H9 (cell line): ENCODE measurements at regions not wholly inside any gene's neighbourhood (a gene's known extent, or its start where the extent isn't known, plus 50 kb on each side); places are given as distances from the start of the nearest gene placed in this dataset.

ENCODE experiments used
- DNase-seq: peaks from one replicate; pipeline ENCODE4 v3.0.0-alpha.2; 2017
- H2AFZ ChIP-seq: one replicate; pipeline ENCODE4 v1.6.1; 2013; ENCODE audit warnings: mild to moderate bottlenecking, low read length, control low read depth, moderate library complexity
- H2AK5ac ChIP-seq: 2 replicates; pipeline ENCODE4 v1.6.1; 2013; ENCODE audit warnings: low read length, control low read depth, mixed read lengths; ENCODE audit not compliant: insufficient read length
- H2BK120ac ChIP-seq: one replicate; pipeline ENCODE4 v1.6.1; 2013; ENCODE audit warnings: low read depth, mild to moderate bottlenecking, low read length, control low read depth, inconsistent platforms; ENCODE audit not compliant: poor library complexity, severe bottlenecking
- H2BK12ac ChIP-seq: 2 replicates; pipeline ENCODE4 v1.6.1; 2013; ENCODE audit warnings: low read length, control low read depth, mixed read lengths, low read depth; ENCODE audit not compliant: insufficient read length
- H2BK15ac ChIP-seq: 2 replicates; pipeline ENCODE4 v1.6.1; 2013; ENCODE audit warnings: low read depth, low read length, control low read depth
- H2BK20ac ChIP-seq: one replicate; pipeline ENCODE4 v1.6.1; 2013; ENCODE audit warnings: low read depth, mild to moderate bottlenecking, low read length, control low read depth, inconsistent platforms; ENCODE audit not compliant: poor library complexity, severe bottlenecking
- H2BK5ac ChIP-seq: 2 replicates; pipeline ENCODE4 v1.6.1; 2013; ENCODE audit warnings: low read length, control low read depth, mixed read lengths; ENCODE audit not compliant: insufficient read length
- H3K14ac ChIP-seq: 2 replicates; pipeline ENCODE4 v1.6.1; 2013; ENCODE audit warnings: low read length, control low read depth; ENCODE audit not compliant: insufficient read depth
- H3K18ac ChIP-seq: 2 replicates; pipeline ENCODE4 v1.6.1; 2013; ENCODE audit warnings: low read depth, mild to moderate bottlenecking, mixed read lengths, low read length, control low read depth; ENCODE audit not compliant: insufficient read length
- H3K23ac ChIP-seq: 2 replicates; pipeline ENCODE4 v1.6.1; 2013; ENCODE audit warnings: low read length, control low read depth, mixed read lengths, low read depth; ENCODE audit not compliant: insufficient read length
- H3K23me2 ChIP-seq: 2 replicates; pipeline ENCODE4 v1.6.1; 2013; ENCODE audit warnings: low read depth, mild to moderate bottlenecking, mixed read lengths, low read length, control low read depth; ENCODE audit not compliant: insufficient read length, poor library complexity, severe bottlenecking
- H3K27ac ChIP-seq: 2 replicates; pipeline ENCODE4 v1.5.1; 2013; ENCODE audit warnings: low read length, control low read depth, mixed read lengths, low read depth; ENCODE audit not compliant: insufficient read length
- H3K27me3 ChIP-seq: 2 replicates; pipeline ENCODE4 v1.6.1; 2013; ENCODE audit warnings: low read length, control low read depth, inconsistent platforms; ENCODE audit not compliant: insufficient read depth
- H3K4ac ChIP-seq: 2 replicates; pipeline ENCODE4 v1.6.1; 2013; ENCODE audit warnings: low read depth, mild to moderate bottlenecking, control low read depth, inconsistent platforms, low read length, moderate library complexity
- H3K4me1 ChIP-seq: 2 replicates; pipeline ENCODE4 v1.6.1; 2013; ENCODE audit warnings: low read length, control low read depth, inconsistent platforms; ENCODE audit not compliant: insufficient read depth
- H3K4me2 ChIP-seq: 2 replicates; pipeline ENCODE4 v1.6.1; 2013; ENCODE audit warnings: low read length, control low read depth, mixed read lengths; ENCODE audit not compliant: insufficient read length, insufficient read depth
- H3K56ac ChIP-seq: 2 replicates; pipeline ENCODE4 v1.6.1; 2013; ENCODE audit warnings: low read depth, mild to moderate bottlenecking, mixed read lengths, low read length, control low read depth; ENCODE audit not compliant: insufficient read length
- H3K79me1 ChIP-seq: 2 replicates; pipeline ENCODE4 v1.6.1; 2013; ENCODE audit warnings: low read depth, mild to moderate bottlenecking, moderate library complexity, low read length, control low read depth, inconsistent platforms; ENCODE audit not compliant: insufficient read depth, poor library complexity, severe bottlenecking
- H3K79me2 ChIP-seq: 2 replicates; pipeline ENCODE4 v1.6.1; 2013; ENCODE audit warnings: low read length, control low read depth, inconsistent platforms; ENCODE audit not compliant: insufficient read depth
- H3K9ac ChIP-seq: 2 replicates; pipeline ENCODE4 v1.6.1; 2013; ENCODE audit warnings: low read length, control low read depth, mixed read lengths; ENCODE audit not compliant: insufficient read length; ENCODE audit errors: extremely low read depth
- H3K9me3 ChIP-seq: one replicate; pipeline ENCODE4 v1.6.1; 2013; ENCODE audit warnings: low read depth, low read length, inconsistent platforms; ENCODE audit not compliant: control insufficient read depth
- H3T11ph ChIP-seq: one replicate; pipeline ENCODE4 v1.6.1; 2013; ENCODE audit warnings: mild to moderate bottlenecking, low read length, control low read depth, inconsistent platforms
- H4K20me1 ChIP-seq: one replicate; pipeline ENCODE4 v1.6.1; 2013; ENCODE audit not compliant: control insufficient read depth, insufficient read length, insufficient read depth
- H4K5ac ChIP-seq: 2 replicates; pipeline ENCODE4 v1.6.1; 2013; ENCODE audit warnings: low read depth, mild to moderate bottlenecking, mixed read lengths, low read length, control low read depth; ENCODE audit not compliant: insufficient read length
- H4K8ac ChIP-seq: replicated peaks from 2 replicates; pipeline ENCODE4 v1.6.1; 2013; ENCODE audit warnings: low read length, control low read depth, mixed read lengths, low read depth; ENCODE audit not compliant: insufficient read length
- H4K91ac ChIP-seq: 2 replicates; pipeline ENCODE4 v1.6.1; 2013; ENCODE audit warnings: low read depth, mild to moderate bottlenecking, moderate library complexity, mixed read lengths, low read length, control low read depth; ENCODE audit not compliant: insufficient read length
- H3K27ac Mint-ChIP-seq, 3 experiments: 2 replicates in 2 of 3; 3 replicates in 1 of 3; pipeline ENCODE4 v1.8.0; 2020 to 2021; ENCODE audit warnings: mixed read lengths in 3 of 3, mild to moderate bottlenecking in 1 of 3, moderate library complexity in 1 of 3
- H3K27me3 Mint-ChIP-seq: 2 replicates; pipeline ENCODE4 v1.8.0; 2021; ENCODE audit warnings: low read depth, mild to moderate bottlenecking, moderate library complexity, mixed read lengths
- H3K36me3 Mint-ChIP-seq, 3 experiments: 2 replicates in 2 of 3; 3 replicates in 1 of 3; pipeline ENCODE4 v1.8.0; 2020 to 2021; ENCODE audit warnings: low read depth in 3 of 3, mixed read lengths in 3 of 3; ENCODE audit not compliant: insufficient read depth in 1 of 3
- H3K4me1 Mint-ChIP-seq, 2 experiments: 2 replicates each; pipeline ENCODE4 v1.8.0; 2020; ENCODE audit warnings: mixed read lengths in 2 of 2
- H3K4me3 Mint-ChIP-seq, 2 experiments: 2 replicates in 1 of 2; 3 replicates in 1 of 2; pipeline ENCODE4 v1.8.0; 2020 to 2021; ENCODE audit warnings: mild to moderate bottlenecking in 2 of 2, mixed read lengths in 2 of 2, moderate library complexity in 1 of 2
- H3K9me3 Mint-ChIP-seq, 2 experiments: 2 replicates in 1 of 2; 3 replicates in 1 of 2; pipeline ENCODE4 v1.8.0; 2020; ENCODE audit warnings: mild to moderate bottlenecking in 2 of 2, mixed read lengths in 2 of 2, moderate library complexity in 1 of 2
- CTCF ChIP-seq: fragments of 200-600 bp; sonication (generic); conservative IDR thresholded peaks from 3 replicates; pipeline ENCODE4 v1.8.0; 2021; ENCODE audit warnings: antibody characterized with exemption, mild to moderate bottlenecking
- WGBS: extraction: QIAGEN DNeasy Blood & Tissue Kit; methylation state at CpG from one replicate; pipeline ENCODE4 v1.1.7; 2013; ENCODE audit warnings: missing lambda C conversion rate, low lambda C conversion rate, mixed read lengths; ENCODE audit not compliant: insufficient read length; ENCODE audit errors: extremely low coverage; 5-methylcytosine and 5-hydroxymethylcytosine counted together

GRCh38 chr1:103180660-103181059 lies 72.3 kb upstream of the COL11A1 start:
- no peak overlapping the region for H3K27ac ChIP-seq
- no peaks in the 10 kb centered on the region for H3K27me3 ChIP-seq

More at GRCh38 chr1:103180660-103181059, 72.3 kb upstream of the COL11A1 start:
- Histone ChIP-seq H2AFZ (no peak overlapping the region), H3K14ac (no peak overlapping the region), H2BK5ac (no peak overlapping the region), H4K20me1 (no peaks in the 10 kb centered on the region), H3K4ac (no peak overlapping the region), H3K79me1 (no peaks in the 10 kb centered on the region), H4K5ac (no peak overlapping the region), H3K4me2 (no peak overlapping the region), H2BK20ac (no peak overlapping the region), H3K56ac (no peak overlapping the region), H4K8ac (no peak overlapping the region), H3K23ac (no peak overlapping the region), H2BK15ac (no peak overlapping the region), H3T11ph (no peak overlapping the region), H2BK12ac (no peak overlapping the region), H3K18ac (no peak overlapping the region), H3K9ac (no peak overlapping the region), H3K9me3 (no peaks in the 10 kb centered on the region), H3K79me2 (no peaks in the 10 kb centered on the region), H2AK5ac (no peak overlapping the region), H3K23me2 (no peaks in the 10 kb centered on the region), H3K4me1 (no peaks in the 10 kb centered on the region; the same call in 1 of the 2 replicates), H2BK120ac (no peak overlapping the region), H4K91ac (no peak overlapping the region)
- no peaks in the 10 kb centered on the region for H3K27me3 Mint-ChIP-seq
- no peaks in the 10 kb centered on the region for H3K36me3 Mint-ChIP-seq
- H3K9me3 Mint-ChIP-seq, result no peaks in the 10 kb centered on the region
- no peak overlapping the region for H3K27ac Mint-ChIP-seq
- WGBS, result no CpG with 5 or more reads among the region's 3 CpGs
- no peak for TF ChIP-seq CTCF
- H3K4me1 Mint-ChIP-seq, result no peaks in the 10 kb centered on the region
- no peak for DNase-seq
- no peak overlapping the region for H3K4me3 Mint-ChIP-seq
